ENCODE measurements at regions not wholly inside any gene's neighbourhood (a gene's known extent, or its start where the extent isn't known, plus 50 kb on each side); places are given as distances from the start of the nearest gene placed in this dataset.
"Not testable (repeated sequence)": the region's sequence is repeated elsewhere in the genome, so short reads cannot be mapped to it uniquely, and the experiment has no call there.

DNA sequence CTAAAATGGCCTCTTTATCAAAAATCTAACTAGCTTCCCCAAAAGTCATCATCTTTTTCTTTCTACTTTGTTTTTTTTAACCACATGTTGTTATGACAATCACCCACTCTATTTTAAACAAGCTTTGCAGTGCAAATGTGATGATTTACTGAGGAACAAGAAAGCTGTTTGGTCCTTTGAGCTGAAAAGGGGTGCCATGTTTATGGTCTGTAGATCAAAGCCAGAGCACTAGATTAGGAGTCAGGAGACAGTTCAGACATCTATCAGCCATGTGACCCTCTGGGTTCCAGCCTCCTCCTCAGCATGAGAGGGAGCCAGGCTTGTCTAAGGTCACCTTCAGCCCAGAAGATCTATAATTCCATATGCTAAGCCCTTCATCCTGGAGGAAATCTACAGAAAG, 65.9 kb downstream of the RPL22L1 start:
- no peak for DNase-seq
- peak overlapping the region; percentile 88 for H3K27ac Mint-ChIP-seq

DNA sequence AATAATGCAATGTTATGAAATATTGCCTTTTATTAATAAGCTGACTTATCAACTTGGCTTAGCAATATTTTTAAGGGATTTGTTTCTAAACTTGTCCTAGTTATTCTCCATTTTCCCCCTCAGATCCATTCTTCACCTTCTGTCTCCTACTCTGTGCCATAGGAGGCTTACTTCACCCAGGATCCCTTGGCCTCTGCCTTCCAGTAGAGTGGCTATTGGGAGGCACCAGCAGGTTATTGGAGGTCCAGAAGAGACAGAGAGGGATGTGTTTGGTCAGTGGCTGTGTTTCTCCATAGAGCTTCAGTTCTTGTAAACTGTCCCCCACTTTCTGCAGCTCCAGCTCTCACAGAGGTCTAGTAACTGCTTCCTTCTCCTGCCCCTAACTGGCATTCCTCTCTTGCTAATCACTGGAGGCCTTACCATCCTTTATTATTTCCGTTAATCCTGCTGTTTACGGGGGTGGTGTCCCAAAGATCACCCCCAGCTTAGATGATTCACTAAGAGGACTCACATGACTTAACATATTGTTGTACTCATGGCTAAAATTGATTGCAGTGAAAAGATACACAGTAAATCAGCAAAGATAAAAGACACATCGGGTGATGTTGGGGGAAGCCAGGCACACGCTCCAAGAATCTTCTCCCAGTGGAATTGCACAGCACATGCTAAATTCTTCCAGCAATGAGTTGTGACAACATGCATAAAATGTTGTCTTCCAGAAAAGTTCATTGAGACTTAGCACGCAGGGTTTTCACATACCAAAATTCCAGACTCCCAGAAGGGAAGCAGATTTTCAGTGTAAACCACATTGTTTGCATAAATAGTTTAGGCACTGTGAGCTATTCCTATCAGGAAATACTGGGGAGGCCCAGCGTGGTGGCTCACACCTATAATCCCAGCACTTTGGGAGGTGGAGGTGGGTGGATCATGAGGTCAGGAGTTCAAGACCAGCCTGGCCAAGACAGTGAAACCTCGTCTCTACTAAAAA, 67.5 kb downstream of the RPL22L1 start:
- peak; percentile 98 for DNase-seq
- peak overlapping the region; percentile 70 for H3K4me3 Mint-ChIP-seq
- H3K36me3 Mint-ChIP-seq (ENCODE audit: low read depth) = peaks cover 21% of the 10 kb centered on the region
- H3K4me1 Mint-ChIP-seq (ENCODE audit: low read depth) = peaks cover 55% of the 10 kb centered on the region
- H3K9me3 Mint-ChIP-seq = peaks cover 7% of the 10 kb centered on the region
- H3K27ac Mint-ChIP-seq = peak overlapping the region; percentile 88
- H3K27me3 Mint-ChIP-seq (ENCODE audit: insufficient read depth) = no peaks in the 10 kb centered on the region
- TF ChIP-seq, protein P1, sequence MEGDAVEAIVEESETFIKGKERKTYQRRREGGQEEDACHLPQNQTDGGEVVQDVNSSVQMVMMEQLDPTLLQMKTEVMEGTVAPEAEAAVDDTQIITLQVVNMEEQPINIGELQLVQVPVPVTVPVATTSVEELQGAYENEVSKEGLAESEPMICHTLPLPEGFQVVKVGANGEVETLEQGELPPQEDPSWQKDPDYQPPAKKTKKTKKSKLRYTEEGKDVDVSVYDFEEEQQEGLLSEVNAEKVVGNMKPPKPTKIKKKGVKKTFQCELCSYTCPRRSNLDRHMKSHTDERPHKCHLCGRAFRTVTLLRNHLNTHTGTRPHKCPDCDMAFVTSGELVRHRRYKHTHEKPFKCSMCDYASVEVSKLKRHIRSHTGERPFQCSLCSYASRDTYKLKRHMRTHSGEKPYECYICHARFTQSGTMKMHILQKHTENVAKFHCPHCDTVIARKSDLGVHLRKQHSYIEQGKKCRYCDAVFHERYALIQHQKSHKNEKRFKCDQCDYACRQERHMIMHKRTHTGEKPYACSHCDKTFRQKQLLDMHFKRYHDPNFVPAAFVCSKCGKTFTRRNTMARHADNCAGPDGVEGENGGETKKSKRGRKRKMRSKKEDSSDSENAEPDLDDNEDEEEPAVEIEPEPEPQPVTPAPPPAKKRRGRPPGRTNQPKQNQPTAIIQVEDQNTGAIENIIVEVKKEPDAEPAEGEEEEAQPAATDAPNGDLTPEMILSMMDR (IDR thresholded peaks at IDR 0.05) = no peak

More for the DNA sequence above, 65.9 kb downstream of the RPL22L1 start:
- Mint-ChIP-seq H3K9me3 (peaks cover 7% of the 10 kb centered on the region), H3K4me1 (ENCODE audit: low read depth) (peaks cover 68% of the 10 kb centered on the region), H3K27me3 (ENCODE audit: insufficient read depth) (no peaks in the 10 kb centered on the region), H3K4me3 (peak overlapping the region; percentile 6; the same call in 1 of the 2 replicates), H3K36me3 (ENCODE audit: low read depth) (peaks cover 20% of the 10 kb centered on the region)
- TF ChIP-seq, protein P1 (IDR thresholded peaks at IDR 0.05) = no peak

DNA sequence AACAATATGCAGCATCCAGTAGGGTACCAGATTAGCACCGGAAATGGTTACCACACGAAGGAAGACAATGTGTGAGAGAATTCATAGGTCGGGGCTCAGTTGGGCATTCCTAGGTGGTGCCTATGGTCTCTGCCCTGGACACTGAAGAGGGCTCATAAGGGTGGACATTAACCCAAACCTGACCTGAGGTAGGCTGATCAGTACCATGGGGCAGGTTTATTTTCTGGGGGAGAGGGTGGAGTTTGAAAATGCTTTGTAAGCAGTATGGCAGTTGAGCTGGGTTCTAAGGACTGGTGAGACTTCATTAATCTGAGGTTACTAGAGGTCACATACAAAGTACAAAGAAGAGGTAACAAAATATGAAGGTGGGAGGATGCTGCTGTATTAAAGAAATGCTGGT, 68.4 kb downstream of the RPL22L1 start:
- H3K9me3 Mint-ChIP-seq = peaks cover 7% of the 10 kb centered on the region
- peak overlapping the region; percentile 88 for H3K27ac Mint-ChIP-seq
- DNase-seq = no peak
- TF ChIP-seq, protein P1 (IDR thresholded peaks at IDR 0.05) = no peak
- no peaks in the 10 kb centered on the region for H3K27me3 Mint-ChIP-seq (ENCODE audit: insufficient read depth)
- peak overlapping the region; percentile 35; the same call in 1 of the 2 replicates for H3K4me3 Mint-ChIP-seq
- H3K4me1 Mint-ChIP-seq (ENCODE audit: low read depth) = peaks cover 46% of the 10 kb centered on the region
- peaks cover 19% of the 10 kb centered on the region for H3K36me3 Mint-ChIP-seq (ENCODE audit: low read depth)

DNA sequence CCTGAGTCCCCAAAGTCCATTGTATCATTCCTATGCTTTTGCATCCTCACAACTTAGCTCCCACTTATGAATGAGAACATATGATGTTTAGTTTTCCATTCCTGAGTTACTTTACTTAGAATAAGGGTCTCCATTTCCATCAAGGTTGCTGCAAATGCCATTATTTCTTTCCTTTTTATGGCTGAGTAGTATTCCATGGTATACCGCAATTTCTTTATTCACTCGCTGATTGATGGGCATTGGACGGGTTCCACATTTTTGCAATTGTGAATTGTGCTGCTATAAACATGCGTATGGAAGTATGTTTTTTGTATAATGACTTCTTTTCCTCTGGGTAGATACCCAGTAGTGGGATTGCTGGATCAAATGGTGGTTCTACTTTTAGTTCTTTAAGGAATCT, 69.7 kb downstream of the RPL22L1 start:
- not testable (repeated sequence) for DNase-seq

DNA sequence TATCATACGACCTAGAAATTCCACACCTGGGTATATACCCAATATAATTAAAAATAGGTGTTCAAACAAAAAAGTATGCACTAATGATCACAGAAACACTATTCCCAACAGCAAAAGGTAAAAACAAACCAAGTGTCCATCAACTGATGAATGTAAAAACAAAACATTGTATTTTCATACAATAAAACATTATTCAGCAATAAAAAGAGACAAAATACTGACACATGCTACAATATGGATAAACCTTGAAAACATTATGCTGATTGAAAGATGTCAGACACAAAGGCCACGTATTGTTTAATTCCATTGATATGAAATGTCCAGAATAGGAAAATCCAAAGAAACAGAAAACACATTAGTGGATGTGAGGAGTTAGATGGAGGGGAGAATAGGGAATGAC, 71.0 kb downstream of the RPL22L1 start:
- DNase-seq = no peak
- Mint-ChIP-seq H3K36me3 (ENCODE audit: low read depth) (peaks cover 8% of the 10 kb centered on the region), H3K4me1 (ENCODE audit: low read depth) (peaks cover 35% of the 10 kb centered on the region), H3K27ac (no peak overlapping the region), H3K27me3 (ENCODE audit: insufficient read depth) (no peaks in the 10 kb centered on the region), H3K9me3 (no peaks in the 10 kb centered on the region; the same call in none of the 2 replicates), H3K4me3 (no peak overlapping the region)
- TF ChIP-seq, protein P1 (IDR thresholded peaks at IDR 0.05) = no peak

More for the DNA sequence above, 69.7 kb downstream of the RPL22L1 start:
- not testable (repeated sequence) for H3K27me3 Mint-ChIP-seq (ENCODE audit: insufficient read depth); H3K27ac Mint-ChIP-seq; H3K4me3 Mint-ChIP-seq; H3K9me3 Mint-ChIP-seq
- Mint-ChIP-seq H3K36me3 (ENCODE audit: low read depth) (peaks cover 16% of the 10 kb centered on the region), H3K4me1 (ENCODE audit: low read depth) (peaks cover 47% of the 10 kb centered on the region)

DNA sequence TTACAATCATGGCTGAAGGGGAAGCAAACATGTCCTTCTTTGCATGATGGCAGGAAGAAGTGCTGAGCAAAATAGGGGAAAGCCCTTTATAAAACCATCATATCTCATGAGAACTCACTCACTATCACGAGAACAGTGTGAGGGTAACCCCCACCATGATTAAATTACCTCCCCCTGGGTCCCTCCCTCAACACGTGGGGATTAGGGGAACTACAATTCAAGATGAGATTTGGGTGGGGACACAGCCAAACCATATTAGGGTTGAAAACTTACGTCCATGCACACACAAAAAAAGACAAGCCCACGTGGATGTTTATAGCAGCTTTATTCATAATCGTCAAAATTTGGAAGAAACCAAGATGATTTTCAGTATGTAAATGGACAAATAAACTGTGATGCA, 72.3 kb downstream of the RPL22L1 start:
- Mint-ChIP-seq H3K27me3 (ENCODE audit: insufficient read depth) (no peaks in the 10 kb centered on the region), H3K4me3 (no peak overlapping the region), H3K27ac (no peak overlapping the region), H3K4me1 (ENCODE audit: low read depth) (peaks cover 22% of the 10 kb centered on the region), H3K9me3 (no peaks in the 10 kb centered on the region; the same call in none of the 2 replicates), H3K36me3 (ENCODE audit: low read depth) (peaks cover 8% of the 10 kb centered on the region)
- TF ChIP-seq, protein P1 (IDR thresholded peaks at IDR 0.05) = no peak
- DNase-seq = no peak

All from HFFc6 (cell line).